HG02678 (cell line): ENCODE measurements at regions not wholly inside any gene's neighbourhood (a gene's known extent, or its start where the extent isn't known, plus 50 kb on each side); places are given as distances from the start of the nearest gene placed in this dataset.

ENCODE experiments used
- ATAC-seq: cut with Tn5 transposase; IDR thresholded peaks from one replicate; pipeline ENCODE4 v1.9.1; 2021; ENCODE audit warnings: mild to moderate bottlenecking, moderate library complexity; ENCODE audit not compliant: unreplicated experiment

DNA sequence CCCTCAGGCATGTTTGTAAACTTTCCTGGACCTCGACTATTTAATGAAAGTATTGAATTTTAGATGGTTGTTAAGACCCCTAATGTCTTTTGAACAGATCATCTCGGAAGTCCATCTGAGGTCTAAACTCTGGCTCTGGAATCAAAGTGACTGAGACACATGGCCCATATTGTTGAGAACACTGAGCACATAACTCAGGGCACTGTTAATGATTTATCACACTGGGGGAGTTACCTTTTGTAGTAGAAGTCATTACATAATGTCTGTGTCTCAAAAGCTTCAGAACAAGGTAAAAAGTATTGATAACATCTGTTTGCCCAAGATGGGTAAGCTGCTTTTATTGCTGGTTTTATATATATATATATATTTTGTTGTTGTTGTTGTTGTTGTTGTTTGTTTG is 103.4 kb upstream of the HS3ST1 start:
- no peak for ATAC-seq

DNA sequence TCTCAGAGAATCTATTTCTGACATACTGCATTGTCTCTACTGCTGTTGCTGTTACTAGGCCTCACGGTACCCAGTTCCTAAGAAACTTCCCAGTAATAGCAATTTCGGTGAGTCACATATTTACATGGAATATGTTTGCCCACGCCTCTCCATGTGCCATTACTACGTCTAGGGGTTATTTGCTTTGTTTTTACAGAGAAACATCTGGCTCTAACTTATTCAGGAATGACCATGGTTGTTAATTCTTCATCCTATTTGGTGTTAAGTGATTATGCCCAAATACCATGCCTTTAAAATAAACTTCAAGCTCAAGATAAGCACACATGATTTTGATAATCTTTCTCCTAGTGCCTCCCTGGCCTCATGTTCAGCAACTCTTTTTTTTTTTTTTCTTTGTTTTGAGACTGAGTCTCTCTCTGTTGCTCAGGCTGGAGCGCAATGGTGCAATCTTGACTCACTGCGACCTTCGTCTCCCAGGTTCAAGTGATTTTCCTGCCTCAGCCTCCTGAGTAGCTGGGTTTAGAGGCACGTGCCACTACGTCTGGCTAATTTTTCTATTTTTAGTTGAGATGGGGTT is 101.0 kb upstream of the HS3ST1 start:
- no peak for ATAC-seq

DNA sequence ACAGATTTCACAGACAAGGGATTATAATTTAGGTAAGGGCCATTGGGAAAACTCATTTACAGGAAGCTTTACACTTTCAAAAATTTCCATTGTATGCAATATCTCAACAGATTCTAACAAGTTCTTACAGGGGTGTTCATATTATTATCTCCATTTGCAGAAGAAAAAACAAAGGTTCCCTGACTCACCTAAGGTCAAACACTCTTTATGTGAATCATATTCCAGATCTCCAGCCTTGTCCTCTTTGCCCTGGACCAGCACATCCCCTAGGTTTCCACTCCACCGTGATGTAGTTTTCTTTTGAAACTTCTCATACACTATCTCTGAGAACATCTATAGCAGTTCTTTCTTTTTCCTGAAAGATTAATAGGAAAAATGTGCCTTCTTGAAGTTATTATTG is 96.4 kb upstream of the HS3ST1 start:
- ATAC-seq = no peak

DNA sequence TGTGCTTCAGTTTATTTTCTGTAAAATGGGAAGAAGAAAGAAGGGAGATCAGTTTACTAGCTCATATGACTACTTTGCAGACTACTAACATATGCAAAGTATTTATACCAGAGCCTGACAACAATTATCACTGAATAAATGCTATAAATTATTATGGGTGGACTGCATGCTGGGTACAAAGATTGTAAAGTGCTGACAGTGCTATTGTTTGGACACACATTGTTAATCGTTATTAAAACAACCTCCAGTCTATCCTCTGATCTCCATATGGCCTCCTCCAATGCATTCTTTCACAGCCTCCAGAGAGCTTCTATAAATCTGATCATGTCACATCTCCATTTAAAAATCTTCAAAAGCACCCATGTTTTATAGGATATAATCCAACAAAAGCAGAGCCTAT is 90.1 kb upstream of the HS3ST1 start:
- ATAC-seq = no peak

DNA sequence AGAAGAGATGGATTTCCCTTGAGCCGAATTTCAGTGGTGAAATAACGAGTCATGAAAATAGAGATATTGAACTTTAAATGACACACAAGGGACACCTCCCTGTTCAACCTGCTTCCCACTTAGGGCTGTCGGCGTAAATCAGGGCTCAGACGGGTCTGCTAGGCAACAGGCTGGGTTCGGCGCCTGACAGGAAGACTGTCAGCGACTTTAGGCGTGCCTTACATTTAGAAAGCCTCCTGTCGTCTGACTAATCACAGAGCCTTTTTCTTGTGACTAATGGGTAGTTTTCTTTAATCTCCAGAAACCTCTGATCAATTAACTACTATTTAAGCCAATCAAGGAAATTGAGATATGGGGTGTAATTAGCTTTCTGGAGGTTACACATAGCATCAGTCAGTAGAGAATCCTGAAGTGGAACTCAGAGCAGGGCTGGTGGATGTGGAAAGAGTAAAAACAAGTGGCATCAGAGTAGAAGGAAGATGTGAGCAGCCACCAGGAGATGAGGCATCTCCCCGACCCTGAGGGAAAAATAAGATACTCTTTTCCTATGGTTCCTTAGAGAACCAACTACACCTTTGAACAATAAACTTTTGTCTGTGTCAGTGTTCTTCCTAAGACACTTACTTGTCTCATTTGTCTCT is 86.2 kb upstream of the HS3ST1 start:
- ATAC-seq = no peak

DNA sequence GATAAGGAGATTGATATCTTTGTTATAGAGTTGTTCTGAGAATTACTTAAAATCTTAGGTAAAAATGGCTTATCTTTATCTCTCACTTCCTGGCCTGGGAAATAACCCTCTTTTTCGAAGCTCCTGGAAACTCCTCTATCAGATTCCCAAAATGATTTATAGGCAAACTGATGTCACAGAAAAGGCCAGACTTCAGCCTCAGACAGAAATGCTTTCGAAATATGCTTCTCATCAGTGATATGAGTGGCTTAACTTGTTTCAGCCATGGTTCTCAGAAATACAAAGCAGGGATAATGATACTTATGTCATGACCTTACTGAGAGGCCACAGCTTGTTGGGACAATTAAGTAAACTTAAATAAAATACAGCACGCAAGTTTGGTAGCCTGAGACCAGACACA is 85.3 kb upstream of the HS3ST1 start:
- ATAC-seq = no peak

DNA sequence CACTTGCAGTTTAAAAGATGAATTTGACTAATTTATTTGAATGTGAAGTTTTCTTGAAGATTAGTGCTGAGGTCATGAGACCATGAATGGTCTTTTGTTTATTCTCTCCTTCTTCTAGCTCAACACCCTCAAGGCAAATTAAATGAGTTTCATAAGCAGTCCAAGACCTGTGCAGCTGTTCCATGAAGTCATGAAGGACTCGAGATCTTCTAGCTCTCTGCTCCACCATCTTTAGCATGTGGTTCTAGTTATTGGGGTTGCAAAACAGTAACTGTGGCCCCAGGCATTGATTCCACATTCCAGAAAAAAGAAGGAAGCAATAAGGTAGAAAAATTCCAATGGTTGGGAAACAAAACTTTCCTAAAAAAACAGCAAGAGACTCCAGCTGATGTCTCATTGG is 84.2 kb upstream of the HS3ST1 start:
- ATAC-seq = no peak

DNA sequence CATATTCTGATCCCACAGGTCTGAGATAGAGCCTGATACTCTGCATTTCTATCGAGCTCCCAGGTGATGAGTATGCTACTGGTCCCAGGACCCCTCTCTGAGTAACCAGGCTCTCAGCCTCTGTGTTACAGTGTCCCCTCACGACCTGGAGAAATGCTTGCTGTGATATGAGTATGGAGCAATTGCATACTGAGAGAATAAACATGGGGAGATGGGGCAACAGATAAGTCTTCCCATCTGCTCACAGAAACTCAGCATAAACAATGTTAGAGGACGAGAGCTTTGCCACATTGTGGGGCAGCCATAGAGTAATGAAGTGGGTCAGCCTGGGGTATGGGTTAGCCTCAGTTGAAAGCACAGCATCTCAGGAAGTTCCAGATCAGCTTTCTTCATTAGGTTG is 82.6 kb upstream of the HS3ST1 start:
- ATAC-seq = no peak

DNA sequence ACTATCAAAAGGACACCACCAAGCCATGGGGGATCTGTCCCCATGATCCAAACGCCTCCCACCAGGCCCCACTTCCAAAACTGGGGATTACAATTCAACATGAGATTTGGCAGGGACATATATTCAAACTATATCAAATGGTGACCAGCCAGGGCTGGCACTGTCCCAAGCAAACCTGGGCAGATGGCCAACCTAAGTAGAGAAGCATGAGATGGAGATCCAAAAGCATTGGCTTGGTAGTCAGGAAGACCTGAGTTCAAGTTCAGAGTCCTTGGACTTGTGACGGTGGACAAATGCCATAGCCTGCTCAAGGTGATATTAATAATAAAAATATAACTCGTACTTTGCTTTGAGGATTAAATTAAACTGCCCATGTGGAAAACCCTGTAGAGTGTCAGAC is 79.2 kb upstream of the HS3ST1 start:
- no peak for ATAC-seq

DNA sequence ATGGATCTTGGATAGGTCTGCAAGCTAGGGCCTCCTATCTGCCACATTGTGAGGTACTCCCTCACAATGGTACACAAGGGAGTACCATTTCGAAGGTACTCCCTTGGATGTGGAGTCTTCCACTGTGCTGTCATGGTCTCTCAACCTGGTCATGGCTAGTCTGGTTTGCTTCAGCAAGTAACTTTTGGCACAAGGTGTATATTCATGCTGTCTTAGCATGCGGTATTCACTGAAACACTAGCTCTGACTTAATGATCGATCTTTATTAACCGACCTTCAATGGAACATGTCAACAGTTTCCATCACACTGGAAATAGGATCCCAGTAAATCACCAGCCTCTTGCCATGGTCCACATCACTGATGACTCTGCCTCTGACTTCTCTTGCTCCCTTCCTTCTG is 77.5 kb upstream of the HS3ST1 start:
- ATAC-seq = no peak

DNA sequence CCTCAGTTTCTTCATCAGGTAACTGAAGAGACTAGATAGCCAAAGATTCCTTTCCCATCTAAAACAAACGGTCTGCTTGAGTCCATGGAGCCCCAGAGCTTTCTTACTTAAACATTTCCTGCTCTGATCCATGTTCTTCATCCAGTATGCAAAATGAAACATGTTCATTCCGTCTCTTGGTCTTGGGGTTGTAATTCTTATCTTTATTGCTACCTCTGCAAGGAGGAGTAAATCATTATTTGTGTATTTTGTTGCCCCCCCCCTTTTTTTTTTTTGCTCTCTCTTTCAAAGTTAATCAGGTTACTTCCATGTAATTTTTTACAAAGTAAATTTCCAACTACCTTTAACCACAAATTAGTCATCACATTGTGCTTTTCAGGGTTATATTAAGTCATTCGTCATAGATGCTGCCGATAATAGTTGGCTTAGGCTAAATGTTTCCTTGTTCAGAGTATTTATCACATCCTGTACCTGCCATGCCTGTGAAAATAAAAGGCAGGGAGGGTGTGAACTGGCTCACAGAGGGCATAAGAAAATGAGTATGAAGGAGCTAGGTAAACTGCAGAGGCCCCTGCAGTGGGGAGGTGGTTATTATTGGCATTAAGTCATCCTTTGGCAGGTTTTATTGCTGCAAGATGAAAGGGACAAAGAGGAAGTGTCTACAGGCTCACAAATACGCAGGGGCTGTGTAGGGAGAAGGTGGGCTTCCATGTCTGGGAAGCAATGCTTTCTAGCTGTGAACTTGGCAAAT is 76.7 kb upstream of the HS3ST1 start:
- ATAC-seq = no peak

DNA sequence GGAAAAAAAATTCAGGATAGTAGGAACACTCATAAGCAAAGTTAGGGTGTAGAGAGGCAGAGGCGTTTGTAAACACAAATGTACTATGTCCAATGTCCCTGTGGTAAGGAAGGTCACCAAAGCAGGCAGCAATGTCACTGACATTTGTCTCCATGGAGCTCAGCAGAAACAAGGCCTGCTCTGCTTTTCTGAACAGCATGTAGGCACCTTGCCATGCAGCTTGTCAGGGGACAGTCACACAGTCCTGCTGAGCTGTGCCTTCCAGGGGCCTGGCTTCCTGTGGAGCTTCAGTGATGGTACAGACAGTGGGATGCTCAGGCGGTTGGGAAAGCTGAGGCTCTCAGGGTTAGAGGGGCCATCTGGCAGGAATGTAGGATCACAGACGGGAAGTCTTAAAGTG is 74.5 kb upstream of the HS3ST1 start:
- ATAC-seq = no peak

DNA sequence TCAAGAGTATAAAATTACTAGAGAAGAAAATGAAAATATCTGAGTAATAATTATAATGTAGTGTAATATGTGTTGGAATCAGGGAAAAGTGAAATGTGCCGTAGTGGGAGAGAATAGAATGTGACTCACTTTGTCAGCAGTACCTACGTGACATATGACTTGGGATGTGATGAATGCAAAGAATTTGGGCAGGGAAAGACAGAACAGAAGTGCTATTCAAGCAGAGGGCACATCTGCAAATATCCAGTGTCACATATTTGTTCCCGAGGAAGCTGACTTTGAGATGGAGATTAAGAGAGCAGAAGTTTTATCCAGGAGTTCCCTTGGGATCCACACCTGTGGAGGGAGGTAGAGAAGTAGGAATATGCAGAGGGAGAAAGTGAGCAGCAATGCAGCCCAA is 69.3 kb upstream of the HS3ST1 start:
- ATAC-seq = no peak

DNA sequence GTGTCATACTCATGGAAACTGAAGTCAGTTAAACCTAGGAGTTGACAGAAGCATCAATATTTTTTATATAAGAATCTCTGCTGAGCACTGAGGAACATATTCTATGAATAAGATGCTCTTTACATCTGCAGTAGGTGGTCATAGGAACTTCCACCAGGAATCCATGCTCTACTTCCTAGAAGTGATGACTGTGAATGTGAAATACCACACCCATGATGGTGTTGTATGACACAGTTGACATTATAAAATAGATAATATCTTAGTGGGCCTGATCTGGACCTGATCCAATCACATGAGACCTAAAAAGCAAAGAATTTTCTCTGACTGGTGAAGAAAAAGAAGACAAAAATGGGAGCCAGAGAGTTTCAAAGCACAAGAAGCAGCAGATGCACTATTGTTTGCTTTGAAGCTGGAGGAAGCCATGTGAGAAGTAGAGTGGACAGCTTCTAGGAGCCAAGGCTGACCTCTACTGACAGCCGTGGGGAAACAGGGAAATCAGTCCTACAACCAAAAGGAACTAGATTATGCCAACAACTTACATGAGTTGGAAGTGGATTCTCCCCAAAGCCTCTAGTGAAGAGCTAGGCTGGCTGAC is 68.6 kb upstream of the HS3ST1 start:
- no peak for ATAC-seq

DNA sequence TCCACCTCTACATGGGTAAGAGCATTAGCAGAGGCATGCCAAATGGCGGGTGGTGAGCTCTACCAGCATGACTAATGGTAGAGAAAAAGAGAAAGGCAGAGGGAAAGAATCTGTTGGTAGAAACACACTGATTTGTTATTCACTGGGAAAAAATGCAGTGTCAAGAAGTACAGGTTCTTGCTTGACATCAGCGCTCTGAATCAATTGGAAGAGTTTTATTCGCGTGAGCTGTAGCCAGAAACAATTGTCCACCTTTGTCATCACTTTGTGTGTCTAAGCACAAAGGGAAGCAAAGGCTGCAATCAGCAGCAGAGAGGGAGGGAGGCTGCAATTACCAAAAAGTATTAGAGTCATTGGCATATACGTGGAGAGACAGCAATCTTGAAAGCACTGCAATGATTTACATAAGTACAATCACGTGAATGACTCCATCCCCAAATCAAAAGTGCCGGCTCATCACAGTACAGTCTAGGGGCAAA is 67.7 kb upstream of the HS3ST1 start:
- no peak for ATAC-seq

DNA sequence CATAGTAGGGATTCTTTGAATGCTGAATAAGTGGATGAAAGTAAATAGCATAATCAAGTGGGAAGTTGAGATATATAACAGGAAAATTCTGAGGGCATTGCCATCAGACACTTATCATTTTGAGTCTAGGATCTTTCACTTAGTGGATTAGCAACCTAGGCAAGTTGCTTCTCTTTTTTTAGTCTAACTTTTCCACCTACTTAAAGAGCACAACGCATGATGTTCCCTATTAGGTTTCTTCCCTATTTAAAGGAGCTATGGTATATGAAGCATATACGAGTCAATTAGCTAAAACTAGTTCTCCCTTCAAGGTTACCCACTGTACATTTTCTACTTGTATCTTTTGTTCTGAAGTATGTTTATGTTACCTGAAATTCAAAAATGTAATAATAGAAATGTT is 67.1 kb upstream of the HS3ST1 start:
- no peak for ATAC-seq

DNA sequence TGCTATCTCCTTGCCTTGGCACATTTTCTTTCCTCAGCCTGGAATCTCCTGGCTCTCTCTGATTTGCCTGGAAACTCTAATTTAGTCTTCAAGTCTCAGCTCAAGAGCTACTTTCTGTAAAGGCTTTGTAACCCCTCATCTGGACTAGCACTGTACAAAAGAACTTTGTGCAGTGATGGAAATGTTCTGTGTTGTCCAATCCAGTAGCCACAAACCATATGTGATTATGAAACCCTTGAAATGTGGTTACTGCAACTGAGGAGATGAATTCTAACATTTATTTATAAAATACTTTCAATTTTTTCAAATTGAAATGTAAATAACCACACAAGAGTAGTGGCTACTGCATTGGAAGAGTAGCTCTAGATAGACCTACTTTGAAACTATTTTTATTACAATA is 66.6 kb upstream of the HS3ST1 start:
- no peak for ATAC-seq

DNA sequence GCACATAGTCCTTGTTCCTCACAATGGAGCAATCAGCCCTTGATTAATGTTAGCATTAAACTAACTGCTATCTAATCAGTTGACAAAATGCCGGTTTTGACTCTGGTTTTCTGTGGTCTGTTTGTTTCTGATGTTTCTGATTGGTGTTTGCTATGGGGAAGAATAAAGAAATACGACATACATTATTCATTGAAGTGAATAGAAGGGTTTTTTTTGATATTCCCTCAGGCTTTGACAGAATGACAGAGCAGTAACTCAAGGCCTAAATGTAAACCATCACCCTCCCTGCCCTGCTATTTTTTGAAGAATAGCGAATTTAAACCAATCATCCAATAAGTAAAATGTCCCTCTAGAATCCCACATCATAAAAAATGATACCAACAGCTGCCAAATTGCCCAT is 65.5 kb upstream of the HS3ST1 start:
- ATAC-seq = no peak

DNA sequence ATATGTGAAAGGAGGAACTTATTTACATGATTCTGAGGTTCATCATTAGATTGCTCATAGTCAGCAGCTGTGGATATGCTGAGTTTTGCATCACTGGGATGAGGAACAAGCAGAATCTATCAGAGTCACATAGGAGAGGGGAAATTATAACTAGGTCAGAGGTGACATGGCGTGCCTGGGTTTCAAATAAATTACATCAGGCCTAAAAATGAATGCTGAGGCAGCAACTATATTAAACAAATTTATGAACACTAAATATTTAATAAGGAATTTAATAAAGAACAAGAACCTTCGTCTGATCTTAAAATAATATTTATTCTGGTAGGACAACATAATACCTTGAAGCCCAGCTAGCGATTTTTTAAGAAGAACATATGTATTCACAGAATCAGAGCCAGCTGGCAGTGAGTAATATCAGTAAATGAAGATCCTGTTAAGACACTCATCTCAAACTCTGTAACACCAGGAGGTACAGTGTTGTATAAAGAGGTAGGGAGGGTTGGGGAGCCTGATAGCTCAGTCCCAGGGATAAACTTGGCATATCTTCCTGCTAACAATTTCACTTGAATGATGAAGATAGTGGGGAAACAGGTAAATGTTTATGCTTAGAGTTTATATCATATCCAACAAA is 60.9 kb upstream of the HS3ST1 start:
- ATAC-seq = no peak

DNA sequence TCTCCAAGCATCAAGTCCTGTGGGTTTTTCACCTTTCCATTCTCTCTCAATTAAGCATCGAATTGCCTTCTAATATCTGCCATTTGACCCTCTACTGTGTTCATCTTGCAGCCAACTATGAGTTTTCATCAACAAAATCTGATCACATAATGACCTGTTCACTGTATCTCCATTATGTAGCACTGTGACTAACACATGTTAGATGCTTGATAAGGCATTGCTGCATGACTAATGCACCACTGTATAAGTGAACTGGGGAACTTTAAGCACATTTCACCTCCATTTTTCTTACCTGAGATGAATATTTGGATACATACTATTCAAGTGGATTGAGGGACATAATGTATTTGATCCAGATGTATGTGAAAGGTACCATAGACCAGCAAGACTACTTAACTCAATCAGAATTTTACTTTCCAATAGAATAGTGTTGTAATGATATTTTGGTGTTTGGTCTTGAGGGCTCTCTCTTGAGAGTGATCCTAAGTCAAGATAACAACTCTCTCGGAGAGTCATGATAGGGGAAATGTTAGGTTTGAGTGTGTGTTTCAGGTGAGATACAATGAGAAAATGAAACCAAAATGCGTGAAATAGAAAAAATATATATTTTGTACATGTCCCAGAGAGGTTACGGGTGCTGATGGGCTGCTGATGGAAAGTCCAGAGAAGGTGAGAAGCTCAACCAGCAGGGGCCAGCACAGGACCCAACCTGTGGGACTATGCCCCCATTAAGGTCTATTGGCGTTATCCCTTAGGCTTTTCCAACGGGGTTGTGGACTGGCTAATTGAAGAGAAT is 60.2 kb upstream of the HS3ST1 start:
- ATAC-seq = no peak
